ENCODE measurements at regions not wholly inside any gene's neighbourhood (a gene's known extent, or its start where the extent isn't known, plus 50 kb on each side); places are given as distances from the start of the nearest gene placed in this dataset.

DNA sequence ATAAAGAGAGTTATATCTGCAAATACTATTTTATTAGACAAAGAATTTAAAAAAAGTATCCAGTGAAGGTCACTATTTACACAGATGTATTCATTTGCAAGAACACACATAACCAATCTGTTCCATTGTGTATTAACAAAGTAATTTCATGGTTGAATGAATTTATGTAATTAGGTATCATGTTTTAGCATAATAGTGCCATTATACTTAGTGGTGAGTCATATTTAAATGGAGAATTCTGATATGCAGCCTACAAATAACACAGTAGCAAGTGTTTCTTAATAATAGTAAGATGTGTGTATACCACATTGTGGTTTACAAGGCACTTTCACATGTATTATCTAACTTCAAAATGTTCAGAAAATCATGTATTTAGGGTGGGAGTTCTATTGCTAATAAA lies 1028.5 kb upstream of the ACO1 start:
- no peak for TF ChIP-seq CTCF (IDR thresholded peaks at IDR 0.05)
- no peak for TF ChIP-seq EZH2phosphoT487 (IDR thresholded peaks at IDR 0.05)
- no peak for TF ChIP-seq EZH2 (IDR thresholded peaks at IDR 0.05)

Data from neural progenitor cell (in vitro differentiated cells).